Activated effector memory CD4-positive, alpha-beta T cell treated with anti-CD3 and anti-CD28 coated beads, Interleukin-2, amount 50 U/mL, for 16 hours (primary cell): ENCODE measurements at regions not wholly inside any gene's neighbourhood (a gene's known extent, or its start where the extent isn't known, plus 50 kb on each side); places are given as distances from the start of the nearest gene placed in this dataset.

Source experiments
- DNase-seq: peaks from one replicate; pipeline ENCODE4 v3.0.0-alpha.2; 2020

- DNase-seq, result no peak
These were observed 139.8 kb upstream of the RPS23 start for GRCh38 chr5:82417776-82418607.

GRCh38 chr5:82416512-82416911 is 138.4 kb upstream of the RPS23 start:
- no peak for DNase-seq

GRCh38 chr5:82414041-82414388 is 135.9 kb upstream of the RPS23 start:
- DNase-seq, result no peak

- no peak for DNase-seq
These were observed 135.3 kb upstream of the RPS23 start for GRCh38 chr5:82413302-82414040.

GRCh38 chr5:82408033-82408432 is 129.9 kb upstream of the RPS23 start:
- DNase-seq, result no peak

- DNase-seq, result no peak
These were observed 128.1 kb upstream of the RPS23 start for GRCh38 chr5:82406205-82406773.

GRCh38 chr5:82405618-82406204 is 127.6 kb upstream of the RPS23 start:
- DNase-seq, result no peak

- no peak for DNase-seq
These were observed 127.0 kb upstream of the RPS23 start for GRCh38 chr5:82405161-82405560.

GRCh38 chr5:82404382-82404945 is 126.3 kb upstream of the RPS23 start:
- DNase-seq, result no peak

- DNase-seq, result no peak
These were observed 125.6 kb upstream of the RPS23 start for GRCh38 chr5:82403724-82404123.

GRCh38 chr5:82403026-82403425 is 124.9 kb upstream of the RPS23 start:
- DNase-seq, result no peak

GRCh38 chr5:82399111-82399510 is 121.0 kb upstream of the RPS23 start:
- no peak for DNase-seq

- DNase-seq, result no peak
These were observed 119.7 kb upstream of the RPS23 start for GRCh38 chr5:82397741-82398320.

- no peak for DNase-seq
These were observed 118.8 kb upstream of the RPS23 start for GRCh38 chr5:82396871-82397514.

- no peak for DNase-seq
These were observed 118.2 kb upstream of the RPS23 start for GRCh38 chr5:82396396-82396795.

- DNase-seq, result no peak
These were observed 115.8 kb upstream of the RPS23 start for GRCh38 chr5:82393951-82394350.

- no peak for DNase-seq
These were observed 111.9 kb upstream of the RPS23 start for GRCh38 chr5:82390088-82390487.

- no peak for DNase-seq
These were observed 111.2 kb upstream of the RPS23 start for GRCh38 chr5:82389347-82389746.

- DNase-seq, result no peak
These were observed 110.0 kb upstream of the RPS23 start for GRCh38 chr5:82388181-82388580.

GRCh38 chr5:82387819-82388166 is 109.6 kb upstream of the RPS23 start:
- DNase-seq, result no peak

- DNase-seq, result no peak
These were observed 109.1 kb upstream of the RPS23 start for GRCh38 chr5:82387001-82387818.

GRCh38 chr5:82386576-82386975 is 108.4 kb upstream of the RPS23 start:
- DNase-seq, result no peak
